Brain microvascular endothelial cell (primary cell): ENCODE measurements at regions not wholly inside any gene's neighbourhood (a gene's known extent, or its start where the extent isn't known, plus 50 kb on each side); places are given as distances from the start of the nearest gene placed in this dataset.

Experiments used
- DNase-seq: peaks from one replicate; pipeline ENCODE4 v3.0.0-alpha.2; 2020
- H3K27ac ChIP-seq: fragments of 250-450 bp; sonication (Bioruptor Pico); 2 replicates; pipeline ENCODE4 v1.5.1; 2020; ENCODE audit warnings: mild to moderate bottlenecking, moderate library complexity
- H3K27me3 ChIP-seq: fragments of 250-450 bp; sonication (Bioruptor Pico); replicated peaks from 2 replicates; pipeline ENCODE4 v1.5.1; 2020; ENCODE audit warnings: mild to moderate bottlenecking
- H3K36me3 ChIP-seq: fragments of 250-450 bp; sonication (Bioruptor Pico); replicated peaks from 2 replicates; pipeline ENCODE4 v1.5.1; 2020; ENCODE audit warnings: mild to moderate bottlenecking
- H3K4me3 ChIP-seq: 2 replicates; pipeline ENCODE4 v1.5.1; 2011; ENCODE audit warnings: low read depth, mild to moderate bottlenecking, control low read depth, low read length, moderate library complexity
- CTCF ChIP-seq: IDR thresholded peaks from 2 replicates; pipeline ENCODE4 v1.5.1; 2011; ENCODE audit warnings: low read depth, mild to moderate bottlenecking, moderate library complexity, low read length, control low read depth, inconsistent platforms; ENCODE audit errors: missing control alignments
- in situ Hi-C: cut with HindIII; loops from 2 replicates; pipeline ENCODE4 v1.10.0; 2017; ENCODE audit warnings: low sequenced_read_pairs, low pct_ligation_motif_present

GRCh38 chr12:68094195-68094594, 65.3 kb downstream of the IFNG start:
- H3K36me3 ChIP-seq = no peaks in the 10 kb centered on the region
- no peaks in the 10 kb centered on the region for H3K27me3 ChIP-seq
- in situ Hi-C loops = no loop called here
- H3K27ac ChIP-seq = no peak overlapping the region
- no peak for TF ChIP-seq CTCF
- DNase-seq = no peak
- H3K4me3 ChIP-seq = no peak overlapping the region

GRCh38 chr12:68092976-68093375, 66.6 kb downstream of the IFNG start:
- no peaks in the 10 kb centered on the region for H3K27me3 ChIP-seq
- H3K27ac ChIP-seq = no peak overlapping the region
- no peak overlapping the region for H3K4me3 ChIP-seq
- H3K36me3 ChIP-seq = no peaks in the 10 kb centered on the region
- DNase-seq = no peak
- no peak for TF ChIP-seq CTCF
- in situ Hi-C loops = no loop called here

- Histone ChIP-seq H3K36me3 (no peaks in the 10 kb centered on the region), H3K4me3 (no peak overlapping the region), H3K27ac (no peak overlapping the region), H3K27me3 (no peaks in the 10 kb centered on the region)
- in situ Hi-C loops = no loop called here
- no peak for TF ChIP-seq CTCF
- DNase-seq = no peak
Measured at GRCh38 chr12:68089101-68089500, 70.4 kb downstream of the IFNG start.

GRCh38 chr12:68086019-68086603, 73.4 kb downstream of the IFNG start:
- Histone ChIP-seq H3K27ac (no peak overlapping the region), H3K4me3 (no peak overlapping the region), H3K27me3 (no peaks in the 10 kb centered on the region), H3K36me3 (no peaks in the 10 kb centered on the region)
- in situ Hi-C loops = no loop called here
- DNase-seq = no peak
- TF ChIP-seq CTCF = no peak

GRCh38 chr12:68081561-68081960, 78.0 kb downstream of the IFNG start:
- H3K36me3 ChIP-seq = no peaks in the 10 kb centered on the region
- in situ Hi-C loops = no loop called here
- no peak overlapping the region for H3K4me3 ChIP-seq
- H3K27ac ChIP-seq = no peak overlapping the region
- no peak for DNase-seq
- no peaks in the 10 kb centered on the region for H3K27me3 ChIP-seq
- no peak for TF ChIP-seq CTCF

GRCh38 chr12:68080577-68080976, 79.0 kb downstream of the IFNG start:
- Histone ChIP-seq H3K27me3 (no peaks in the 10 kb centered on the region), H3K4me3 (no peak overlapping the region), H3K27ac (no peak overlapping the region), H3K36me3 (no peaks in the 10 kb centered on the region)
- no peak for TF ChIP-seq CTCF
- no peak for DNase-seq
- in situ Hi-C loops = no loop called here
